ENCODE measurements at regions not wholly inside any gene's neighbourhood (a gene's known extent, or its start where the extent isn't known, plus 50 kb on each side); places are given as distances from the start of the nearest gene placed in this dataset.

DNA sequence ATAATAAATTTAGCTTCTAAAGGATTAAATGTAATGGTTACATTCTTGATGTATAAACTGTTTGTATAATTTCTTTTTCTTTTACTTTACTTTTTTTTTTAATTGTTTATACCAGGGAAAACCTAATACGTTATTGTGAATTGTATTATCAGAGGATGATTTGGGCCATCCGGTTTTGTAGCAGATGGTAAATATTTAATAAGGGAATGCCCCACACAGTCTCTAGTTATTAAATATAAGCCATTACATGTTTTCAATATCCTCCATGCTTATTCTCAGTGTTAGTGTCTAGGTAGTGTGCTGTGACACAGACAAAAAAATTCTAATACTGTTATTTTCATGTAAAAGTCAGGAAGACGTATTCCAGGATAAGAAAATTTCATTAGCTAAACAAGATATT lies 553.9 kb downstream of the ZNF804A start:
- DNase-seq = no peak

DNA sequence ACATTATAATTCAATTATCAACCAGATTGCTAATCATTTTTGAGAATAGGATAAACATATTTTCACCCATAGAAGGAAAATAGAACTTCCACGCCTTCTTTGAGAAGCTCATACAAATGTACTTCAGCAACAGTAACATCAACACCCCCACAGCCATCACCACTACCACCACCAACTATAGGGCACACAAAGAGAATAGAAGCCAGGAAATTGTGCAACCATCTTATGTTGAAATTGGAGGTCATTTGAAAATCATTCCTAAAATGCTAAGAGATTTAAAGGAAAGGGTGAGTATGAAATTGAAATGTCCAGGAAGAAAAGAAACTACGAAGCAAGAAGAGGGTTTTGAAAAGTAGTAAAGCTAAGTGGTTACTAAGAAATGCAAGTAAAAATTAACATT lies 563.4 kb downstream of the ZNF804A start:
- DNase-seq = no peak

DNA sequence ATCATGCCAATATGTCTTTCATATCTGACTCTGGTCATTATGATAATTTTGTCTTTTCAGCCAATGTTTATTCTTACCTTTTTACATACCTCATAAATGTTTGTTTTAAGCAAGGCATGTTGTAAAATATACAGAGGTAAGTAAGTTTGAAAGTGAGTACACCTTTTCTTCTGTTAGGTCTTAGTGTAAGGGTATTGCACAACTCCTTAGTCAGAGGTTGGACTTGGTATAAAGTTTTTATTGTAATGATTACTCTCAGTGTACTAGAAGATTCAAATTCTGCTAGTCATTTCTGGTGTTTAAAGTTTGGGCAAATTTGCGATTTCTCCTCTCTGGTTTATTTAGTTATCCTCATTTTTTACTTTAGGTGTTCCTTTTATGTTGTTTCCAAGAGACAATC lies 564.3 kb upstream of the FSIP2 start:
- no peak for DNase-seq

DNA sequence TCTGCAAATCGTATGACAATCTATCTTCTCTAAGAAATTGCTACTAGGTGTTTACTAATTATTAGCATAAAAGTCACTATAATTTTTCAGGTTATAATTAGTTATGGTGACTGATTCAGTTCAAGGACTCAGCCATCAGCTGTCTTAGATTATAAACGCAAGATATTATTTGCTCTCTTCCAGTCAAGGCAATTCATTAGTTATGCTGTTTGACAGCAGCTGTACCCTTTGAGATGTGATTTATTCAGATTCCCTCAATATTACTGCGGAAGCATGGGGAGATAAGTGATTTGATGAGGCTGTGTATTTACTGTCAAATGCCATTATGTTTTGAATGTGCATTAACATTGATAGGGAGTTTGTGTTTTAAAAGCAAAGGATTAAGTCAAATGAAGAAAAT lies 558.9 kb upstream of the FSIP2 start:
- peak; percentile 51 for DNase-seq

DNA sequence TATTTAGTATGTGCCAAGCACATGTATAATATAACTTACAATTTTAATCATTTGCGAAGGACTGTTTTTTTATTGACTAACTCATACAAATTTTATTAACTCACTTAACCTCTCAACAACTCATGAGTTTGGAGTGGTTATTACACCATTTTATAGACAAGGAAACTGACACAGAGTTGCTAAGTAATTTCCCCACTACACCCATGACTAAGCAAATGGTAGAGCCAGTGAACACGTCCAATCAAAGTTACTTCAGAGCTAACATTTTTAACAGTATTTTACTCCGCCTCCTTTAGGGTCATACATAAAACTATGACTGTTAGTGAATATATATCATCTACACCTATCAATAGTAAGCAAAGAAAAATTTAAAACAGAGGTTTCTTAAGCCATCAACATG lies 556.7 kb upstream of the FSIP2 start:
- no peak for DNase-seq

DNA sequence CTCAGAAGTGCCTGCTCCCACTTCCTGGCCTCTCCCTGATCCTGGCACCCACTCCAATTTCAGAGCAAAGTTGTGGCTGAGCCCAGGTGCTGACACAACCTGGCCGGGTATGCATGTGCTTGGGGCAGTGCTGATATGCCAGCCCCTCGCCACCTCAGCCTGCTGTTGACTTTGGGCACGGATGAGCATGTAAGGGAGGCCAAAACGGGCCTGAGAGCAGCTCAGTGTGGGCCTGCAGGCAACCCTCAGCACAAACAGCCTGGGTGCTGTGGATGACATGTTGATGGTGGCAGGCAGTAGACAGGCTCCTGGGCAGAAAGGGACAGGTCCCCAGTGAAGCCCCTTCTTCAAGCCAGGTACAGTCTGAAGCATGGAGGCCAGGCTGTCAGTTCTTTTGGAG lies 553.6 kb upstream of the FSIP2 start:
- no peak for DNase-seq

DNA sequence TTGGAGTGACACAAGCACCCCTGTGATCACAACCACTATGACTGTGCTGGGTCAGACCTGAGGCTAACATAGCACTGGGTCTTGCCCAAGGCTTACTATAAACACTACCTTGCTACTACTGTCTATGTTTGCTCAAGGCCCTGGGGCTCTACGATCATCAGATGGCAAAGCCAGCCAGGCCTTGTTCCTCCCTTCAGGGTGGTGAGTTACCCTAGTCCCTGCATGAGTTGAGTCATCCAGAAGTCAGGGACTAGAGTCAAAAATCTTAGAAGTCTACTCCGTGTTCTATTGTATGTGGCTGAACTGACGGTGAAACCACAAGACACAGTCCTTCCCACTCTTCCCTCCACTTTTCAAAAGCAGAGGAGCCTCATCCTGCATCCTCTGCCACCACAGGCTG lies 551.2 kb upstream of the FSIP2 start:
- DNase-seq = no peak

DNA sequence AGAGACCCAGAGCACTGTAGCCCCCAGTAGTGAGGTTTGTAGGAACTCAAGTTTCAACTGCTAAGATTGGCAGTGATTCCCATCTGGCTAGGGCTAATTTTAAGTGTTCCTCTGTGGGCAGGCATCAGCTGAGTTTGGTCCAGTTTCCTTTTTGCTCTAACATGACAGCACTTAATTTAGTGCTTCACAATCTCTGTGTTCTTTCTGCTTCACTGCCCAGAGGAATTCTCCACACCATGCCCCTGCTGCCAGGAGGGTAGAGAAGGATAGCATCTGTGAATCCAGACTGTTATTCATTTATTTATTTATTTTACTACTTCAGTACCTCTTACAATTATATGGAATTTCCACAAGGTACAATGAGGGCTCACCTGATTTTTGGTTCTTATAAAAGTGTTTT lies 549.9 kb upstream of the FSIP2 start:
- DNase-seq = no peak

DNA sequence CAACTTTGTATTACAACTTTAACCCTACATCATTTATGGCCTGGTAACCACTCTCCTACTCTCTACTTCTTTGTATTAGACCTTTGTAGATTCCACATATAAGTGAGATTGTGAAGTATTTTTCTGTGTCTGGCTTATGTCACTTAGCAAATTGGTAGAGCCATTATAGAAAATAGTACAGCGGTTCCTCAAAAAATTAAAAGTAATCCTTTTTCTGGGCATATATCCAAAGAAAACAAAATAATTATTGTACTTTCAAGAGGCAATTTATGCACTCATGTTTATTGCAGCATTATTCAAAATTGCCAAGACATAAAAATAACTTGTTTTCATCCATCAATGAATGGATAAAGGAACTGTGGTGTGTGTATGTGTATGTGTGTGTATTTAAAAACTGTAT lies 537.5 kb upstream of the FSIP2 start:
- peak; percentile 0 for DNase-seq

DNA sequence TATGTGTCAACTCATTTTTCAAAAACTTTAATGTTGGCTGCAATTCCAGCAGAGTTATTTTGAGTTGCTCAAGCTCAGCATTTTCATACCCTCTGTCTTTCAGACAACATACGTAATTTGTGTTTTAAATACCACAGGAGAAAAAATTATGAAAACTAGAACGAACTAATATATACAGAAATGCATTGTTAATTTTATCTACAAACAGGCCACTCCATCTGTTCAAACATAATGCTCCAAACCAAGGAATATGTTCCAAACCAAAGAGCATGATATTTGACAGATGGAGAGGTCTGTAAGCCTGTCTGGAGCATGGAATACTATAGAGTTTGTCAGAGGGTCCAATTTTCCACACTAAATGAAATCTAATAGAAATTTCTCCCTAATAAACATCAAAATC lies 536.2 kb upstream of the FSIP2 start:
- no peak for DNase-seq

DNA sequence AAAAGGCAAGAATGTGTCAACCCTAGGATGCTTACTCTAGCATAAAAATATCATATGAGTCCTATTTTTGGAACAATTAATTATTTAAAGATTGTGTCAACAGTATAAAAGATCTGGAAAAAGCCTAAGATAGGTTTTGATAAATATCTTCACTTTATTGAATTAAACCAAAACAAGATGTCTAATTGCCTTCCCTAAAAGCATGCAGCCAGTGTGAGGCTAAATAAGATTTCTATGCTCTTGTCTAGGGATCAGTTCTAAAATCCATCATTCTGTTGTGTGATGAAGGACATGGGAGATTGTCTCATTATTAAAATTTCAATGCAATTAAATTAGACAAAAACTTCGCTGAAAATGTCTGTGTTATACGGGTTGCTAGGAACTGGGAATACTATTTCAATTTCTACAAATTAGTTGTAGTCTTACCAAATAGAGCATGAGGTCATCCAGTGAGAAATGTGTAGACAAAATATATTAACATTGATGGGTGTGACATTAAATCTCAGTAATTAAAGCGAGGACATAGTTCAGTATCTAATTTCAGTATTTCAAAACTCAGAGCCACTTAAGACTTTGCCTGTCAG lies 535.6 kb upstream of the FSIP2 start:
- DNase-seq = no peak

DNA sequence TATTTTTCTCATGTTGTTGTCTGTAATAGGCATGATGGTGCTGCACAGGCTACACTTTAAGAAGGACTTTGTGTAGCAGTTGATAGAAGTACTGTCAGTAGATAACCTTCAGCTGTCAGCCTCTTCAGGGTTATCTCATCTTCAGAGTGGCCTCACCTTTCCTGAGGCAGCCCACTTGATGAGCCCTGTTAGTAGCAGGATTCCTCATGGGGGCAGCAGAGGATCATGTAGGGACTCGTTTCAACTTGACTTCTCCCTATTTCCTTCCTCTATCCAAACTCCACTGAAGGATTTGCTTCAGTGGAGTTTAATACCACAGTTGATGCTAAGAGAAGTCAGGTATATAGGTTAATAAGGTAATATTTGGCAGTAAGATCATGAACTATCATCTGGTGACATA lies 530.3 kb upstream of the FSIP2 start:
- peak; percentile 53 for DNase-seq

DNA sequence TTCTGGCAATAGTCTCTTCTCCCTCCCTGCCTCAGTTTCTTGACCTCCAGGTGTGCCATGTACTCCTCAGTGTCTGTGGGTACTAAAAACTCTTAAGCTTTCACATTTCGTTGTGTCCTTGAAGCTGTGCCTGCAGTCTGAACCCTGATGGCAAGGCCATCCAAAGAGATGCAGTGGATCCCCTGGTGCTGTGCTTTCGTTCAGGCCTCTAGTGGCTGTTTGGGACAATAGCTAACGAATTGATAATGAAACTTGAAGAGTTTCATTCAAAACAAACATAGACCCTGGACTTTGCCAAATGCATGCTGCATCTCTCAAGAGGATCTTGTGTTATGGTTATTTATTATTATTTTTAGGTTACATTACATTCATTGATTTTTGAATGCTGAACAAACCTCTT lies 523.1 kb upstream of the FSIP2 start:
- no peak for DNase-seq

DNA sequence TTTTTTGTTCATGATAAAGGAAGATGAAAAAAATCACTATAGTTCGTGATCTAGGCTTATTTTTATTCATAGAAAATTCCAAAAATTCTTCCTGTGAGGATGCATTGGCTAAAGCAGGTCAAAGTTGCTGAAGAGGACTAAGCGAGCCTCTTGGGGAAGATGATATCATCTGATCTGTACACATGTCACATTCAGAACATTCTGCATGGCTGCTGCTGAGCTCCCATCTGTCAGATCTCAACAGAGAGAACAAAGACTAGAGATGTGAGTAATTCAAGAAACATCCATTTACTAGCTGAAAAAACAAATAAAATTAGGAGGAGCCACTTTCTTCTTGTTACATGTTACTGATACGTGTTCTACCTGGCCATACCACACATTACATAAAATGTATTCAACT lies 518.6 kb upstream of the FSIP2 start:
- DNase-seq = no peak

DNA sequence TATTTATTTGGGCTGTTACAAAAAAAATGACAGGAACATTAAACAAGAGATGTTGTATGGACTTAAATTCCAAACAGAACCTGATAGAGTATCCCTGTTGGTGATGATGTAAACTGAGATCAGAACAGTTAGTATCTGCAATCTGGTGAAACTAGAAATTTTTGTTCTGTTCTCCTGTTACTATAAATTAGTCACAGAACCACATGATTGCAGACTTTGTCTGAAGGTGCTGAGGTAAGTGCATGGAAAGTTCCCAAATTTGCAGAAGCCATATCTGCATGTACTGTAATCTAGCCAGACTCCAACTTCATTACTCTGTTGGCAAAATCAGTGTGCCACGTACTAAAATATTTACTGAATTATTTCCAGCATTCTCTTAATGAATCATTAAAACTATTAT lies 516.3 kb upstream of the FSIP2 start:
- DNase-seq = no peak

DNA sequence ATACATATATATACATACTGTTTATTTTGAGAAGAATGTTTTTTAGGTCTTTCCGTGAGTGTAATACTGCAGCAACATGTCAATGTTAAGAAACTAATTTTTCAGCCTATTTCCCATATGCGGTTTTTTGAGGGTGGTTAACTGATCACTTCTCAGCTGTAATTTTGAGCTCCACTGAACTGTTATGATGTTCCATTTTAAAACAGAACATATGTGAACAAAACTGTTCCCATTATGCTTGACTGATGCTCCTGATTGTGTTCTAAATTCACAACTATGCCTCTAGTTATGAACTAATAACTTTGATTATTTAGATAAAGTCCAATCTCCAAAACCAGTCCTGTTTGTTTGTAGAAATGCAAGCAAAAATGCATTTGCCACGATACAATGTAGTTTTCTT lies 511.2 kb upstream of the FSIP2 start:
- no peak for DNase-seq

DNA sequence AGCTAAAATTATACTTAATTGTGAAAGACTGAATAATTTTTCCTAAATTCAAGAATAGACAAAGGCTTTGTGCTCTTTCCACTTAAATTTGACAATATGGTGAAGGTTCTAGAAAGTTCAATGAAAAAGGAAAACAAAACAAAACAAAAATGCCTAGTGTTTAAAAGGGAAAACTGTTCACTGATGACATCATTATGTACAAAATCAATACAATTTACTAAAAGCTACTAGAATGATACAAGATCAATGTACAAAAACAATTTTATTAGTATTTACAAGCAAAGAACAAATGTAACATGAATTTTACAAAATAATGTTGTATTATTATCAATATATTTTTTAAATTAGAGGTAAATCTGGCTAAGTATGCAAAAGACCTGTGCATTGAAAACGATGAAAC lies 499.1 kb upstream of the FSIP2 start:
- no peak for DNase-seq

DNA sequence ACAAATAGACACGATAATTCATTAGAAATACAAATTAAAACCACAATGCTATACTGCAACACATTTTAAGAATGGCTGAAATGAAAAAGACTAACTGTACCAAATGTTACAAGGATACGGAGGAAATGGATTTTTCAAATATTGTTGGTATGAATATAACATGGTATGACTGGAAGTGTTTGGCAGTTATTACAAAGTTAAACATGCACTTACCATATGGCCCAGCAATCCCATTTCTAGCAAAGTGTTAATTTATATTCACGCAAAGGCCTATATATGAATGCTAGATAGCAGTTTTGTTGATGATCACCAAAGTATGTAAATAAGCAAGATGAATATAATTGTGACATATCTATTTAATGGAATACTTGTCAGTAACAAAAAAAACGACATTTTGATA lies 497.8 kb upstream of the FSIP2 start:
- DNase-seq = no peak

DNA sequence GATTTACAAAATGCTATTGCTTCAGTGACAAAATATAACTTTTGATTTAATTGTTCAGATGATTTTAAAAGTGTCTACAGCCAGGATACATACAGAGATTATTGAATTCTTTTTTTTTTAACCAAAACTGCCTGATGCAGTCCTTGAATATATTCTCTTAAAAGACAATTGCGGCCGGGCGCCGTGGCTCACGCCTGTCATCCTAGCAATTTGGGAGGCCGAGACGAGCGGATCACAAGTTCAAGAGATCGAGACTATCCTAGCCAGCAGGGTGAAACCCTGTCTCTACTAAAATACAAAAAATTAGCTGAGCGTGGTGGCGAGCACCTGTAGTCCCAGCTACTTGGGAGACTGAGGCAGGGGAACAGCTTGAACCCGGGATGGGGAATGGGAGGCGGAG lies 497.0 kb upstream of the FSIP2 start:
- no peak for DNase-seq

DNA sequence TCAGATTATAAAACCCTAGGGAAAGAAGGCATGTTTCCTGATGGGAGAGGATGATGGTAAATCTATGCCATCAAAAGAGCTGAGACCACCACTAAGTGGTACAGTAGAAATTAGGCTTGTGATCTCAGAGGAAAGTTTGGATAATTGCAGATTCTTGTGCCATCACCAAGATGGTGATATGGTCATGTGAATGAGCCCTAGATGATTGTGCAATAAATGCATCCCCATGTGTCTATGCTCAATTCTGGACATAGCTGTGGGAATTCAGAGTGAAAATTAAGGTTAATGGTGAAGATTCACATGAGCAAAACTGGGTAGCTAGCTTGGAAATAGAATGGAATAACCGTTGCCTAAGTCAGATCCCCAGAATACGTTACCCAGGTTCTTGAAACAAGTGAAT lies 496.1 kb upstream of the FSIP2 start:
- no peak for DNase-seq

DNA sequence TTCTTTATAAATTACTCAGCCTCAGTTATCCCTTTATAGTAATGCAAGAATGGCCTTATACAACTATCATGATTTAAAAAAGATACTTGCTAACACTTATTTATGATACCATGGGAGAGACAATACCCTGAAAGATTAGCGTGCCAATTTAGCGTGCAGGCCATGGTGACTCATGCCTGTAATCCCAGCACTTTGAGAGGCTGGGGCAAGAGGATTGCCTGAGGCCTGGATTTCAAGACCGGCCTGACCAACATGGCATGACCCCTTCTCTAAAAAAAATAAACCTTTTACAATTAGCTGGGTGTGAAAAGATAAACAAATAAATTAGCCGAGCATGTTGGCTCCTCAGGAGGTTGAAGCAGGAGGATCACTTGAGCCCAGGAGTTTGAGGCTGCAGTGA lies 493.4 kb upstream of the FSIP2 start:
- no peak for DNase-seq

DNA sequence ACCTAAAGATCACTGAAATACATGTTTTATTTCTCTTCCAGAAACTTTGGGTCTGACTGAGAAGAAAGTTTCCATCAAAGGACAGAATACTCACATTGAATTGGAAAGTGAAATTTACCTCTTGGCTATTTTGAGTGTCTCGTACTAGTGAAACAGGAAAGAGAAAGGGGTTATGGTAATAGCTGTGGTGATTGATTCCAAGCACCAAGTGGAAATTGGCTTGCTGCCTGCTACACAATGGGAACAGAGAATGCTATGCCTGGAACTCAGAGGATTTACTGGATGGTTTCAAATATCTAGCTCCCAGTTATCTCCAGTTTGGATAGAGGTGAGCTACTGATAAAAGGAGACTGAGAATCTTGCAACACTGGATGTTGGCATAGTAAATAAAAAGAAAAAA lies 492.8 kb upstream of the FSIP2 start:
- no peak for DNase-seq

DNA sequence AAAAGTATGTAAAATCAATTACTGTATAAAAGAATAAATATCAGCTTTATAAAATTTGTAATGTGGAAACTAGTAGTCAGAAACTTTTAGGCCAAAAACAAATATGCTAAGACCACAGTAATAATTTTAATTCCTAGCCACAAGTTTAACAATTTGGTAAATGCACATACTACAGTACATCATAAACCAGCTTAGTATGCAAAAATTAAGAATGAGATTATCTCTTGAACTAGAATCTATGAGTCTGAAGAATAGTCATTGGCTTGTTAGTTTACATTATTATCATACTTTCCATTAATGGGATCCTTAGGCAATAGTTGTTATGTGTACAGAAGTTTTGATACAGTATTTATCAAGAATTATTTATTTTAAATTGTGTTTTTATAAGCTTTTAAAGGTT lies 491.9 kb upstream of the FSIP2 start:
- DNase-seq = no peak

DNA sequence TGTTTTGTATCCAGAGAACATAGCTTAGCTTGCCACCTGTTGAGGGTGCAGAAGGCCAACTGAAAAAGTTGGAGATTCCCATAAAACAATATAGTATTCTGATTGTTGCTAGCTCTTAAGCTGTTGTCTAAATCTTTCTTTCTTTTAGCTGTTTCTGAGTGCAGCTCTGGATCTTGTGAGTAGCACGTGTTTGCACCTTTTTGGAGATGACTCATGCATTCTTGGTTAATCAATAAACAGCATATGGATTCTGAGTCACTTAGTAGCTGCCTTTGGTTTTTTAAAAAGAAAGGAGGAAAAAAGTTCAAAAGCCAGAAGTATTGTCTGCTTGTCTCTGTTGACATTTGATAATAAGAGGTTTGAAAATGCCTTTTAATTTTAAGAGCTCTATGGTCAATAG lies 483.0 kb upstream of the FSIP2 start:
- DNase-seq = no peak

DNA sequence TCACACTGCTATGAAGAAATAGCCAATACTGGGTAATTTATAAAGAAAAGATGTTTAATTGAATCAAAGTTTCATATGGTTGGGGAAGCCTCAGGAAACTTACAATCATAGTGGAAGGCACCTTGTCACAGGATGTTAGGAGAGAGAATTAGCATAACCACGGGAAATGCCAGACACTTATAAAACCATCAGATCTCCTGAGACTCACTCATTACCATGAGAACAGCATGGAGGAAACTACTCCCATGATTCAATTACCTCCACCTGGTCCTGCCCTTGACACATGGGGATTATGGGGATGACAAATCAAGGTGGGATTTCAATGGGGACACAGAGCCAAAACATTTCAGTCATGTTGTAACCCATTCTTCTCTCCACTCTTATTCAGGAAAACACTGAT lies 472.9 kb upstream of the FSIP2 start:
- no peak for DNase-seq

DNA sequence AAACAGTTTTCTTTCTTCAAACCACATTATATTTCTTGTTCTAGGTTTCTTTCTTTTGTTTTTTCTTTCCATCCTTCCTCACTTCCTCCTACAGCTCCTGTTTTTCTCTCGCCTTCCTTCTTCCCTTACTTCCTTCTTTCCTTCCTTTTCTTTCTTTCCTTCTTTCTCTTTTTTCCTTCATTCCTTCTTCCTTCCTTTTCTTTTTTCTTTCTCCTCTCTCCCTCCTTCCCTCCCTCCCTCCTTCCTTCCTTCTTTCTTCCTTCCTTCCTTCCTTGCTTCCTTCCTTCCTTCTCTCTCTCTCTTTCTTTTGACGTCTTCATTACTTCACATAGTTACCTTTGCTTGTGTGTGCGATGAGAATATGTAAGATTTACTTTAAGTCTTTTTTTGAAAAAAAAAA lies 470.0 kb upstream of the FSIP2 start:
- no peak for DNase-seq
